ENCODE measurements at regions not wholly inside any gene's neighbourhood (a gene's known extent, or its start where the extent isn't known, plus 50 kb on each side); places are given as distances from the start of the nearest gene placed in this dataset.

GRCh38 chr14:98494582-98494981 is 777.4 kb downstream of the BCL11B start:
- H2BK120ac ChIP-seq (ENCODE audit: low read depth, low read length): no peak overlapping the region
- H2BK15ac ChIP-seq (ENCODE audit: low read depth, low read length): no peak overlapping the region
- H4K8ac ChIP-seq (ENCODE audit: low read depth in 2 of 2, low read length in 2 of 2): no peak overlapping the region
- no peak overlapping the region for H3K23ac ChIP-seq (ENCODE audit: low read depth, low read length)
- no peak overlapping the region for H3K14ac ChIP-seq (replicated peaks; ENCODE audit: low read depth, low read length)
- dilution Hi-C loops (cut with HindIII; ENCODE audit: low sequenced_read_pairs, unreplicated experiment) (no loop called here), intact Hi-C loops (cut with micrococcal nuclease) (no loop called here), in situ Hi-C loops (cut with MboI; ENCODE audit: low sequenced_read_pairs) (no loop called here)
- H3K4me3 ChIP-seq (ENCODE audit: insufficient read depth, low read depth, low read length): no peak overlapping the region
- no peak overlapping the region for H3K56ac ChIP-seq (ENCODE audit: extremely low read depth, insufficient read depth, low read length)
- TF ChIP-seq MXI1 (IDR thresholded peaks at IDR 0.05; ENCODE audit: borderline replicate concordance, low read depth, low read length) (no peak), SMC3 (IDR thresholded peaks at IDR 0.05; ENCODE audit: low read depth, low read length) (no peak), USF2 (IDR thresholded peaks at IDR 0.05; ENCODE audit: low read depth, low read length) (no peak), ELK1 (IDR thresholded peaks at IDR 0.05; ENCODE audit: borderline replicate concordance, low read depth, low read length) (no peak), NFE2L2 (IDR thresholded peaks at IDR 0.05; ENCODE audit: low read depth, low read length) (no peak), RAD21 (IDR thresholded peaks at IDR 0.05; ENCODE audit: low read length) (no peak)
- no peaks in the 10 kb centered on the region for H3K27me3 ChIP-seq (ENCODE audit: control insufficient read depth, insufficient read depth, low read length)
- no peak overlapping the region for H3K4ac ChIP-seq (ENCODE audit: low read depth, low read length)
- no peaks in the 10 kb centered on the region for H3K9me1 ChIP-seq (ENCODE audit: insufficient read depth, low read length)
- ChIA-PET POLR2A (ENCODE audit: unreplicated experiment) (no interaction called here), CTCF (no interaction called here)
- no peaks in the 10 kb centered on the region for H4K20me1 ChIP-seq (ENCODE audit: insufficient read depth, low read length)
- no peaks in the 10 kb centered on the region for H3K36me3 ChIP-seq (ENCODE audit: control insufficient read depth, insufficient read depth, low read length)
- DNase-seq (no peak), ATAC-seq (ENCODE audit: low read depth) (no peak)
- no peak overlapping the region for H2BK20ac ChIP-seq (ENCODE audit: low read depth, low read length)
- no peak overlapping the region for H2AFZ ChIP-seq (replicated peaks; ENCODE audit: low read length, poor library complexity)
- H2BK5ac ChIP-seq (ENCODE audit: low read depth, low read length, poor library complexity, severe bottlenecking): no peak overlapping the region
- no peaks in the 10 kb centered on the region for H3K4me1 ChIP-seq (ENCODE audit: control insufficient read depth, insufficient read depth, low read length)
- no peak overlapping the region for H3K18ac ChIP-seq (ENCODE audit: low read depth, low read length)
- no peak overlapping the region for H2AK9ac ChIP-seq (replicated peaks; ENCODE audit: low read depth, low read length, poor library complexity)
- H3K9ac ChIP-seq (ENCODE audit: low read depth, low read length): no peak overlapping the region
- WGBS, 2 experiments (ENCODE audit: extremely low coverage in 2 of 2, insufficient read length in 1 of 2): no CpG with 5 or more reads among the region's 5 CpGs
- no TSS peak for BruUV-seq (replicated peaks)
- H3K9me3 ChIP-seq (ENCODE audit: control insufficient read depth, insufficient read depth, low read length): peaks cover 12% of the 10 kb centered on the region
- H2AK5ac ChIP-seq (ENCODE audit: low read depth, low read length): no peak overlapping the region
- H3K27ac ChIP-seq (ENCODE audit: insufficient read depth, low read length): no peak overlapping the region
- H4K91ac ChIP-seq (ENCODE audit: insufficient read depth, low read depth, low read length): no peak overlapping the region
- no peak overlapping the region for H4K5ac ChIP-seq (ENCODE audit: low read depth, low read length)
- no peaks in the 10 kb centered on the region for H3K79me1 ChIP-seq (ENCODE audit: low read depth in 1 of 2, low read length in 2 of 2)
- H3K4me2 ChIP-seq (ENCODE audit: low read depth, low read length): no peak overlapping the region

All from IMR-90 (cell line).